RWPE2 (cell line): ENCODE measurements at regions not wholly inside any gene's neighbourhood (a gene's known extent, or its start where the extent isn't known, plus 50 kb on each side); places are given as distances from the start of the nearest gene placed in this dataset.

Experiments used
- ATAC-seq: fragments of 200-7000 bp; cut with Tn5 transposase; 3 replicates; pipeline ENCODE4 v1.9.1; 2021; ENCODE audit warnings: low read depth
- DNase-seq: peaks from one replicate; pipeline ENCODE4 v3.0.0-alpha.2; 2020; ENCODE audit warnings: low spot score
- H3K27ac ChIP-seq: fragments of 450-650 bp; 2 replicates; pipeline ENCODE4 v1.5.1; 2017; ENCODE audit warnings: mild to moderate bottlenecking; ENCODE audit not compliant: poor library complexity, severe bottlenecking
- H3K27me3 ChIP-seq: fragments of 250-450 bp; sonication (Bioruptor Pico); 2 replicates; pipeline ENCODE4 v1.5.1; 2021; ENCODE audit warnings: mild to moderate bottlenecking, moderate library complexity; ENCODE audit not compliant: insufficient read depth, poor library complexity, severe bottlenecking
- H3K36me3 ChIP-seq: fragments of 250-450 bp; sonication (Bioruptor Pico); 2 replicates; pipeline ENCODE4 v1.5.1; 2020; ENCODE audit warnings: low read depth, mild to moderate bottlenecking, moderate library complexity
- H3K4me1 ChIP-seq: fragments of 250-450 bp; sonication (Bioruptor Pico); 2 replicates; pipeline ENCODE4 v1.5.1; 2021; ENCODE audit warnings: mild to moderate bottlenecking, moderate library complexity; ENCODE audit not compliant: insufficient read depth, poor library complexity, severe bottlenecking
- H3K4me3 ChIP-seq: fragments of 250-450 bp; sonication (Bioruptor Pico); 2 replicates; pipeline ENCODE4 v1.5.1; 2021; ENCODE audit warnings: mild to moderate bottlenecking, moderate library complexity; ENCODE audit not compliant: severe bottlenecking
- H3K9me3 ChIP-seq: fragments of 250-450 bp; sonication (Bioruptor Pico); 2 replicates; pipeline ENCODE4 v1.5.1; 2021; ENCODE audit warnings: mild to moderate bottlenecking, moderate library complexity; ENCODE audit not compliant: severe bottlenecking
- CTCF ChIP-seq: fragments of 450-650 bp; IDR thresholded peaks from one replicate; pipeline ENCODE4 v1.5.1; 2017; ENCODE audit warnings: mild to moderate bottlenecking, moderate library complexity; ENCODE audit not compliant: poor library complexity, severe bottlenecking

- TF ChIP-seq CTCF: no peak
- H3K4me3 ChIP-seq: no peak overlapping the region
- H3K27ac ChIP-seq: no peak overlapping the region
- H3K4me1 ChIP-seq: peaks cover 7% of the 10 kb centered on the region
- DNase-seq (no peak), ATAC-seq (no peak)
- H3K36me3 ChIP-seq: no peaks in the 10 kb centered on the region
- H3K9me3 ChIP-seq: no peaks in the 10 kb centered on the region
- peaks cover 9% of the 10 kb centered on the region for H3K27me3 ChIP-seq
Observed at GRCh38 chr10:28951484-28951883, 274.2 kb downstream of the BAMBI start.

GRCh38 chr10:28952523-28952922 lies 275.2 kb downstream of the BAMBI start:
- H3K4me1 ChIP-seq: peaks cover 7% of the 10 kb centered on the region
- no peak for DNase-seq
- no peaks in the 10 kb centered on the region for H3K36me3 ChIP-seq
- TF ChIP-seq CTCF: no peak
- no peak for ATAC-seq
- H3K27me3 ChIP-seq: peaks cover 9% of the 10 kb centered on the region
- no peaks in the 10 kb centered on the region for H3K9me3 ChIP-seq
- H3K27ac ChIP-seq: no peak overlapping the region
- no peak overlapping the region for H3K4me3 ChIP-seq

- no peak for ATAC-seq
- Histone ChIP-seq H3K27ac (no peak overlapping the region), H3K9me3 (no peaks in the 10 kb centered on the region), H3K36me3 (no peaks in the 10 kb centered on the region), H3K4me1 (peaks cover 1% of the 10 kb centered on the region), H3K4me3 (no peak overlapping the region), H3K27me3 (peaks cover 9% of the 10 kb centered on the region)
- no peak for TF ChIP-seq CTCF
- DNase-seq: no peak
Observed at GRCh38 chr10:28954211-28954610, 276.9 kb downstream of the BAMBI start.

- no peak for DNase-seq
- no peaks in the 10 kb centered on the region for H3K36me3 ChIP-seq
- no peak for ATAC-seq
- no peaks in the 10 kb centered on the region for H3K4me1 ChIP-seq
- H3K4me3 ChIP-seq: no peak overlapping the region
- H3K27me3 ChIP-seq: peaks cover 8% of the 10 kb centered on the region
- no peak overlapping the region for H3K27ac ChIP-seq
- no peak for TF ChIP-seq CTCF
- no peaks in the 10 kb centered on the region for H3K9me3 ChIP-seq
Observed at GRCh38 chr10:28958468-28958867, 281.1 kb downstream of the BAMBI start.

GRCh38 chr10:28959850-28960501 lies 282.7 kb downstream of the BAMBI start:
- H3K27me3 ChIP-seq: no peaks in the 10 kb centered on the region
- H3K27ac ChIP-seq: no peak overlapping the region
- DNase-seq: no peak
- TF ChIP-seq CTCF: no peak
- no peaks in the 10 kb centered on the region for H3K4me1 ChIP-seq
- no peaks in the 10 kb centered on the region for H3K36me3 ChIP-seq
- H3K4me3 ChIP-seq: no peak overlapping the region
- ATAC-seq: no peak
- no peaks in the 10 kb centered on the region for H3K9me3 ChIP-seq
